ENCODE measurements at regions not wholly inside any gene's neighbourhood (a gene's known extent, or its start where the extent isn't known, plus 50 kb on each side); places are given as distances from the start of the nearest gene placed in this dataset.

- TF ChIP-seq CTCF (conservative IDR thresholded peaks at IDR 0.05; ENCODE audit: low read depth, low read length) (no peak), EZH2 (IDR thresholded peaks at IDR 0.05; ENCODE audit: borderline replicate concordance, low read depth, low read length, poor library complexity, severe bottlenecking) (no peak)
Observed at GRCh38 chr17:22512506-22512905, 820.2 kb downstream of the KCNJ18 start.

Measured in A673 (cell line).